ENCODE measurements at regions not wholly inside any gene's neighbourhood (a gene's known extent, or its start where the extent isn't known, plus 50 kb on each side); places are given as distances from the start of the nearest gene placed in this dataset.
"Not testable (repeated sequence)": the region's sequence is repeated elsewhere in the genome, so short reads cannot be mapped to it uniquely, and the experiment has no call there.

- H3K4me1 ChIP-seq (ENCODE audit: low read length), result no peaks in the 10 kb centered on the region
- H3K9ac ChIP-seq (ENCODE audit: low read length), result no peak overlapping the region
- H3K4me2 ChIP-seq (ENCODE audit: low read depth, low read length, poor library complexity, severe bottlenecking), result no peak overlapping the region
- H3K9me3 ChIP-seq (ENCODE audit: low read length), result no peaks in the 10 kb centered on the region
- H4K20me1 ChIP-seq (ENCODE audit: insufficient read depth, low read depth, low read length), result no peaks in the 10 kb centered on the region
- H3K9me2 ChIP-seq (replicated peaks; ENCODE audit: insufficient read depth, low read length), result no peaks in the 10 kb centered on the region
- no peaks in the 10 kb centered on the region for H3K79me2 ChIP-seq (ENCODE audit: low read length)
- H3K27me3 ChIP-seq (ENCODE audit: low read length), result no peaks in the 10 kb centered on the region
- no peak overlapping the region for H3K27ac ChIP-seq (ENCODE audit: low read length)
- no peak overlapping the region for H2AFZ ChIP-seq (ENCODE audit: low read length)
- H3K4me3 ChIP-seq (ENCODE audit: low read length), result no peak overlapping the region
- no peak for DNase-seq
- H3K36me3 ChIP-seq (ENCODE audit: insufficient read depth, low read length), result no peaks in the 10 kb centered on the region
Observed at GRCh38 chr13:79625517-79625916, 144.6 kb downstream of the NDFIP2 start.

- Histone ChIP-seq H4K20me1 (ENCODE audit: insufficient read depth, low read depth, low read length) (no peaks in the 10 kb centered on the region), H3K9ac (ENCODE audit: low read length) (no peak overlapping the region), H3K9me3 (ENCODE audit: low read length) (no peaks in the 10 kb centered on the region), H3K79me2 (ENCODE audit: low read length) (no peaks in the 10 kb centered on the region), H3K4me1 (ENCODE audit: low read length) (no peaks in the 10 kb centered on the region), H3K27me3 (ENCODE audit: low read length) (no peaks in the 10 kb centered on the region), H2AFZ (ENCODE audit: low read length) (no peak overlapping the region), H3K4me3 (ENCODE audit: low read length) (no peak overlapping the region), H3K4me2 (ENCODE audit: low read depth, low read length, poor library complexity, severe bottlenecking) (no peak overlapping the region), H3K36me3 (ENCODE audit: insufficient read depth, low read length) (no peaks in the 10 kb centered on the region), H3K9me2 (replicated peaks; ENCODE audit: insufficient read depth, low read length) (no peaks in the 10 kb centered on the region), H3K27ac (ENCODE audit: low read length) (no peak overlapping the region)
- no peak for DNase-seq
Observed at GRCh38 chr13:79621902-79622301, 140.9 kb downstream of the NDFIP2 start.

GRCh38 chr13:79621449-79621848 lies 140.5 kb downstream of the NDFIP2 start:
- Histone ChIP-seq H3K27ac (ENCODE audit: low read length) (no peak overlapping the region), H3K9me2 (replicated peaks; ENCODE audit: insufficient read depth, low read length) (no peaks in the 10 kb centered on the region), H3K79me2 (ENCODE audit: low read length) (no peaks in the 10 kb centered on the region), H3K9ac (ENCODE audit: low read length) (no peak overlapping the region), H2AFZ (ENCODE audit: low read length) (no peak overlapping the region), H3K36me3 (ENCODE audit: insufficient read depth, low read length) (no peaks in the 10 kb centered on the region), H3K9me3 (ENCODE audit: low read length) (no peaks in the 10 kb centered on the region), H3K4me3 (ENCODE audit: low read length) (no peak overlapping the region), H4K20me1 (ENCODE audit: insufficient read depth, low read depth, low read length) (no peaks in the 10 kb centered on the region), H3K4me2 (ENCODE audit: low read depth, low read length, poor library complexity, severe bottlenecking) (no peak overlapping the region), H3K4me1 (ENCODE audit: low read length) (no peaks in the 10 kb centered on the region), H3K27me3 (ENCODE audit: low read length) (no peaks in the 10 kb centered on the region)
- DNase-seq, result no peak

- no peaks in the 10 kb centered on the region for H3K79me2 ChIP-seq (ENCODE audit: low read length)
- H3K9ac ChIP-seq (ENCODE audit: low read length), result no peak overlapping the region
- no peaks in the 10 kb centered on the region for H3K9me2 ChIP-seq (replicated peaks; ENCODE audit: insufficient read depth, low read length)
Observed at GRCh38 chr13:79614250-79614918, 133.4 kb downstream of the NDFIP2 start.

GRCh38 chr13:79612604-79613003 lies 131.6 kb downstream of the NDFIP2 start:
- no peak overlapping the region for H3K4me3 ChIP-seq (ENCODE audit: low read length)

More at GRCh38 chr13:79614250-79614918, 133.4 kb downstream of the NDFIP2 start:
- H3K4me1 ChIP-seq (ENCODE audit: low read length), result no peaks in the 10 kb centered on the region
- H4K20me1 ChIP-seq (ENCODE audit: insufficient read depth, low read depth, low read length), result no peaks in the 10 kb centered on the region
- H3K36me3 ChIP-seq (ENCODE audit: insufficient read depth, low read length), result no peaks in the 10 kb centered on the region
- no peak overlapping the region for H3K4me2 ChIP-seq (ENCODE audit: low read depth, low read length, poor library complexity, severe bottlenecking)
- no peaks in the 10 kb centered on the region for H3K27me3 ChIP-seq (ENCODE audit: low read length)
- DNase-seq, result no peak
- no peak overlapping the region for H3K27ac ChIP-seq (ENCODE audit: low read length)
- no peak overlapping the region for H2AFZ ChIP-seq (ENCODE audit: low read length)
- no peaks in the 10 kb centered on the region for H3K9me3 ChIP-seq (ENCODE audit: low read length)
- H3K4me3 ChIP-seq (ENCODE audit: low read length), result no peak overlapping the region

GRCh38 chr13:79607895-79608294 lies 126.9 kb downstream of the NDFIP2 start:
- H3K9me3 ChIP-seq (ENCODE audit: low read length); H3K4me3 ChIP-seq (ENCODE audit: low read length); H3K4me2 ChIP-seq (ENCODE audit: low read depth, low read length, poor library complexity, severe bottlenecking); H3K27ac ChIP-seq (ENCODE audit: low read length); H3K9me2 ChIP-seq (replicated peaks; ENCODE audit: insufficient read depth, low read length); H2AFZ ChIP-seq (ENCODE audit: low read length); H3K4me1 ChIP-seq (ENCODE audit: low read length); H4K20me1 ChIP-seq (ENCODE audit: insufficient read depth, low read depth, low read length); H3K79me2 ChIP-seq (ENCODE audit: low read length); H3K9ac ChIP-seq (ENCODE audit: low read length); H3K36me3 ChIP-seq (ENCODE audit: insufficient read depth, low read length); H3K27me3 ChIP-seq (ENCODE audit: low read length); DNase-seq: not testable (repeated sequence)

More at GRCh38 chr13:79612604-79613003, 131.6 kb downstream of the NDFIP2 start:
- no peaks in the 10 kb centered on the region for H4K20me1 ChIP-seq (ENCODE audit: insufficient read depth, low read depth, low read length)
- H3K79me2 ChIP-seq (ENCODE audit: low read length), result no peaks in the 10 kb centered on the region
- H3K4me1 ChIP-seq (ENCODE audit: low read length), result no peaks in the 10 kb centered on the region
- no peak overlapping the region for H3K27ac ChIP-seq (ENCODE audit: low read length)
- no peaks in the 10 kb centered on the region for H3K27me3 ChIP-seq (ENCODE audit: low read length)
- no peak for DNase-seq
- H3K9me3 ChIP-seq (ENCODE audit: low read length), result no peaks in the 10 kb centered on the region
- no peak overlapping the region for H2AFZ ChIP-seq (ENCODE audit: low read length)
- H3K36me3 ChIP-seq (ENCODE audit: insufficient read depth, low read length), result no peaks in the 10 kb centered on the region
- no peak overlapping the region for H3K9ac ChIP-seq (ENCODE audit: low read length)
- no peaks in the 10 kb centered on the region for H3K9me2 ChIP-seq (replicated peaks; ENCODE audit: insufficient read depth, low read length)
- no peak overlapping the region for H3K4me2 ChIP-seq (ENCODE audit: low read depth, low read length, poor library complexity, severe bottlenecking)
